Heart left ventricle (tissue), 16 donors: ENCODE measurements at regions not wholly inside any gene's neighbourhood (a gene's known extent, or its start where the extent isn't known, plus 50 kb on each side); places are given as distances from the start of the nearest gene placed in this dataset.

Source experiments
- ATAC-seq, 4 donors: fragments of 200-7000 bp; cut with Tn5 transposase; one replicate each; pipeline ENCODE4 v1.9.1; 2020 to 2022; ENCODE audit warnings: moderate library complexity in 4 of 4, mild to moderate bottlenecking in 3 of 4, moderate number of reproducible peaks in 1 of 4
- DNase-seq, 5 donors: peaks; one replicate each; pipeline ENCODE4 v3.0.0-alpha.2; 2020
- H3K27ac ChIP-seq, 12 donors: fragments of 200-600 bp; sonication (generic) in 4 of 12; one replicate each; pipeline versions ENCODE4 v1.5.0 to v1.8.0; 2016 to 2022; ENCODE audit warnings: mild to moderate bottlenecking in 2 of 12
- H3K27me3 ChIP-seq, 9 donors: fragments of 200-600 bp; sonication (generic) in 2 of 9; one replicate each; pipeline versions ENCODE4 v1.5.1 to v1.8.0; 2016 to 2022; ENCODE audit warnings: mild to moderate bottlenecking in 3 of 9
- H3K36me3 ChIP-seq, 9 donors: fragments of 200-600 bp; sonication (generic) in 2 of 9; one replicate each; pipeline versions ENCODE4 v1.5.0 to v1.8.0; 2018 to 2022; ENCODE audit warnings: mild to moderate bottlenecking in 2 of 9
- H3K4me1 ChIP-seq, 12 donors: fragments of 200-600 bp; sonication (generic) in 4 of 12; one replicate each; pipeline versions ENCODE4 v1.5.0 to v1.8.0; 2016 to 2022; ENCODE audit warnings: mild to moderate bottlenecking in 3 of 12
- H3K4me3 ChIP-seq, 12 donors: fragments of 200-600 bp; sonication (generic) in 4 of 12; one replicate each; pipeline versions ENCODE4 v1.5.0 to v1.8.0; 2017 to 2022; ENCODE audit warnings: mild to moderate bottlenecking in 9 of 12, moderate library complexity in 4 of 12
- H3K9me3 ChIP-seq, 12 donors: fragments of 200-600 bp; sonication (generic) in 4 of 12; one replicate each; pipeline versions ENCODE4 v1.5.0 to v1.8.0; 2016 to 2022; ENCODE audit warnings: mild to moderate bottlenecking in 1 of 12
- CTCF ChIP-seq, 12 donors: fragments of 200-600 bp; sonication (generic) in 4 of 12; IDR thresholded peaks; one replicate each; pipeline versions ENCODE4 v1.5.0 to v1.8.0; 2018 to 2022; ENCODE audit warnings: antibody characterized with exemption in 12 of 12, mild to moderate bottlenecking in 5 of 12
- POLR2A ChIP-seq, 2 donors: fragments of 450-650 bp; IDR thresholded peaks; one replicate each; pipeline ENCODE4 v1.6.1; 2017; ENCODE audit warnings: antibody characterized with exemption in 2 of 2, mild to moderate bottlenecking in 2 of 2, moderate library complexity in 2 of 2
- WGBS, 4 donors: extraction: QIAGEN DNeasy Blood & Tissue Kit in 2 of 4; methylation state at CpG; one replicate each; pipeline versions ENCODE4 v1.1.5 to v1.1.7; 2013 to 2018; 5-methylcytosine and 5-hydroxymethylcytosine counted together
- intact Hi-C, 10 donors: fragments of 100-400 bp; cut with DNase I; formaldehyde crosslinking; loops; one replicate each; pipeline versions ENCODE4 v1.11.1 to v1.14.2; 2022
- donor health status: ischemic (EF 13 %, LVEDD 7.1; RV severe dilation, severe dysfunction).
- donor health status: healthy with polysubstance abuse.
- donor health status: DM: no; HTN: yes; CAD: no.
- donor health status: DM: no; HTN: no; CAD: no.
- donor health status: ischemic (EF 25% LVEDD 6.9; RV normal size, moderate dysfunction).
- donor health status: ischemic (EF 25% LVEDD 5.7; RV mildly dilated, moderate dysfunction).
- donor health status: healthy.
- donor health status: DM: yes; HTN: yes; CAD: no.
- donor health status: ischemic (EF 35%, LVEDD 5.7; RV mildly dilated, moderate dysfunction).
- donor health status: nonischemic (EF 11% LVEDD 7.7; RV severe dilation, severe dysfunction).
- donor health status: DM: yes; HTN: yes; CAD: no.
- donor health status: PGD.
- donor health status: ischemic (EF 29% LVEDD 5.4; RV normal size, mild dysfunction).
- donor health status: nonischemic (EF 23%, LVEDD 6.1; RV moderate dilation, normal function).

- TF ChIP-seq CTCF (IDR thresholded peaks at IDR 0.05): no peak
- no peak for TF ChIP-seq POLR2A (IDR thresholded peaks at IDR 0.05)
- Histone ChIP-seq H3K27ac (no peak overlapping the region), H3K36me3 (no peaks in the 10 kb centered on the region), H3K27me3 (peaks cover 15 to 49% (median 30%) of the 10 kb centered on the region in 9 donors), H3K4me1 (peaks cover 6 to 28% (median 19%) of the 10 kb centered on the region in 12 donors), H3K4me3 (peak overlapping the region; percentile 9 to 54 (median 35)), H3K9me3 (no peaks in the 10 kb centered on the region)
- intact Hi-C loops: no loop called here
- peak in 3 of 4 donors; percentile 41 to 57 (median 43) for ATAC-seq
- peak in 2 of 5 donors; percentile 24 to 54 for DNase-seq
- WGBS, 4 donors: 1 to 2% (median 1%) methylated on average over 33 to 41 of the region's 41 CpGs
Measured at GRCh38 chr12:62191491-62192179, 68.6 kb upstream of the USP15 start.

- Histone ChIP-seq H3K36me3 (no peaks in the 10 kb centered on the region), H3K4me3 (peak overlapping the region; percentile 9 to 54 (median 35)), H3K27ac (no peak overlapping the region), H3K27me3 (peaks cover 15 to 49% (median 30%) of the 10 kb centered on the region in 9 donors), H3K4me1 (peaks cover 6 to 28% (median 19%) of the 10 kb centered on the region in 12 donors), H3K9me3 (peaks cover 0 to 2% (median 0%) of the 10 kb centered on the region in 12 donors)
- TF ChIP-seq POLR2A (IDR thresholded peaks at IDR 0.05): no peak
- peak; percentile 41 to 78 (median 64) for TF ChIP-seq CTCF (IDR thresholded peaks at IDR 0.05)
- 1 to 3% (median 2%) methylated on average over 29 to 34 of the region's 34 CpGs for WGBS, 4 donors
- intact Hi-C loops: no loop called here
- DNase-seq: peak in 4 of 5 donors; percentile 20 to 33 (median 30)
- peak; percentile 69 to 92 (median 90) for ATAC-seq
Measured at GRCh38 chr12:62192180-62192902, 67.9 kb upstream of the USP15 start.

DNA sequence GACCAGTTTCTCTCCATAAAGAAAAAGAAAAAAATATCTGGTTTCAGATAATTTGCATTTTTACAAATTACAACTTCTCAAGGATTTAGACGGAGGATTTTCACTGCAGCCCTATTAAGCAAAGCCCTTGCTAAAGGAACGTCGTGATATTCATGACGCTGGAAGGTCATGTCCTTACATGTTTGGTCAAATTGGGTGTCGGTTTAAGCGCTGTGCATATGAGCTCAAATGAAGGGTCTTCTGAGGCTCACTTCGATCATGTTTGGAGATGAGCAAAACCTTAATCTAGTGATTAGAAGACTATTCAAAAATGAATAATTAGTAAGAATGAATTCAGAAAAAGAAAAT lies 67.3 kb upstream of the USP15 start:
- intact Hi-C loops: no loop called here
- H3K27ac ChIP-seq: no peak overlapping the region
- TF ChIP-seq CTCF (IDR thresholded peaks at IDR 0.05): peak in 1 of 12 donors; percentile 5
- no peak for TF ChIP-seq POLR2A (IDR thresholded peaks at IDR 0.05)
- H3K27me3 ChIP-seq: peaks cover 15 to 46% (median 30%) of the 10 kb centered on the region in 9 donors
- H3K36me3 ChIP-seq: no peaks in the 10 kb centered on the region
- ATAC-seq: no peak
- H3K9me3 ChIP-seq: peaks cover 0 to 6% (median 0%) of the 10 kb centered on the region in 12 donors
- no peak for DNase-seq
- WGBS, 4 donors: 21 to 24% (median 24%) methylated on average over 7 of the region's 7 CpGs
- peak overlapping the region in 5 of 12 donors; percentile 32 to 46 (median 41) for H3K4me3 ChIP-seq
- H3K4me1 ChIP-seq: peaks cover 6 to 28% (median 19%) of the 10 kb centered on the region in 12 donors

DNA sequence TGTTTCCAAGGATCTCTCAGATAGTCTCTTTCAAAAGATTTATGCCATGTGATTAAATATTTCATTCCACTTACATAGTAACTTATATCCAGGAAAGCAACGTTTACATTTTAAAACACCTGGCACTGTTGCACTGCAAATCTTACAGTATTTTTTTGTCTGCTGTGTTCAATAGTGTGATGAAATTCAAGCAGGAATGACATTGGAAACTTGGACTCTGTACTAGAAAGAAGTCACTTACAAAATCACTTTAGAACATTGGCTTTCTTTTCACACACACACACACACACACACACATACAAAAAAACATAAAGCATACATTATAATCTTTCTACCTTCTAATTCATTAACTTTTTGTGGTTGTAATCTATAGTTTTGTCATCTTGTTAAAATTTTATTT lies 66.2 kb upstream of the USP15 start:
- no peak for TF ChIP-seq POLR2A (IDR thresholded peaks at IDR 0.05)
- no peak for TF ChIP-seq CTCF (IDR thresholded peaks at IDR 0.05)
- 40 to 56% (median 41%) methylated on average over 1 of the region's 1 CpG for WGBS, 4 donors
- H3K27me3 ChIP-seq: peaks cover 15 to 42% (median 30%) of the 10 kb centered on the region in 9 donors
- H3K36me3 ChIP-seq: no peaks in the 10 kb centered on the region
- intact Hi-C loops: no loop called here
- H3K9me3 ChIP-seq: peaks cover 0 to 12% (median 0%) of the 10 kb centered on the region in 12 donors
- ATAC-seq (no peak), DNase-seq (no peak)
- H3K27ac ChIP-seq: no peak overlapping the region
- peaks cover 6 to 28% (median 19%) of the 10 kb centered on the region in 12 donors for H3K4me1 ChIP-seq
- no peak overlapping the region for H3K4me3 ChIP-seq
